ENCODE measurements at regions not wholly inside any gene's neighbourhood (a gene's known extent, or its start where the extent isn't known, plus 50 kb on each side); places are given as distances from the start of the nearest gene placed in this dataset.

GRCh38 chr1:65025794-65026193, 59.4 kb upstream of the JAK1 start:
- FAIRE-seq (no peak), DNase-seq (ENCODE audit: low read depth in 1 of 2, low spot score in 2 of 2) (no peak)
- CTCF ChIA-PET (ENCODE audit: partially characterized antibody) = interaction anchor here (1.0 to 1.2 kb wide), 2 partner anchors 33 to 140 kb away, joined by 3 read pairs; no protein-coding TSS in a partner anchor
- Histone ChIP-seq H2AFZ (ENCODE audit: low read length) (no peak overlapping the region), H2AK5ac (ENCODE audit: low read depth, low read length) (no peak overlapping the region), H3K4me3 (ENCODE audit: extremely low read depth in 1 of 4, insufficient read depth in 2 of 4, low read depth in 3 of 4, low read length in 4 of 4) (no peak overlapping the region), H3K23me2 (ENCODE audit: low read depth, low read length) (no peaks in the 10 kb centered on the region), H3K56ac (replicated peaks; ENCODE audit: insufficient read length, low read depth, low read length) (no peak overlapping the region), H4K8ac (ENCODE audit: extremely low read depth, insufficient read depth, low read length) (no peak overlapping the region), H3K18ac (ENCODE audit: extremely low read depth, low read length) (no peak overlapping the region), H3K9ac (replicated peaks in 1 of 4; ENCODE audit: extremely low read depth in 1 of 4, low read depth in 3 of 4, low read length in 3 of 4) (no peak overlapping the region), H3K23ac (ENCODE audit: insufficient read length) (no peak overlapping the region), H2BK20ac (ENCODE audit: low read length) (peak overlapping the region; percentile 67; the same call in 1 of the 2 replicates), H3K4me1 (replicated peaks in 1 of 4; ENCODE audit: control insufficient read depth in 3 of 4, insufficient read depth in 4 of 4, low read length in 3 of 4) (no peaks in the 10 kb centered on the region; a peak in 1 of 7 replicates), H4K20me1 (replicated peaks in 1 of 2; ENCODE audit: control insufficient read depth in 1 of 2, insufficient read depth in 2 of 2, low read length in 2 of 2) (no peaks in the 10 kb centered on the region), H3K14ac (ENCODE audit: insufficient read length) (no peak overlapping the region), H3K4me2 (ENCODE audit: insufficient read depth in 1 of 2, low read depth in 2 of 2, low read length in 2 of 2) (no peak overlapping the region), H3K79me2 (ENCODE audit: control insufficient read depth in 1 of 2, insufficient read depth in 2 of 2, low read length in 2 of 2) (no peaks in the 10 kb centered on the region), H2BK5ac (ENCODE audit: low read depth, low read length) (peak overlapping the region; percentile 35; the same call in 1 of the 2 replicates), H4K91ac (replicated peaks; ENCODE audit: insufficient read length, low read length) (no peak overlapping the region), H3K36me3 (ENCODE audit: control insufficient read depth in 2 of 4, insufficient read depth in 4 of 4, low read length in 3 of 4) (no peaks in the 10 kb centered on the region), H2BK15ac (ENCODE audit: low read length) (no peak overlapping the region), H3K27ac (ENCODE audit: low read depth, low read length) (no peak overlapping the region), H4K5ac (ENCODE audit: insufficient read length, low read depth, low read length) (no peak overlapping the region), H2BK120ac (replicated peaks; ENCODE audit: low read depth, low read length) (no peak overlapping the region), H3K9me3 (ENCODE audit: insufficient read depth in 2 of 2, low read depth in 1 of 2, low read length in 1 of 2) (no peaks in the 10 kb centered on the region), H3K79me1 (ENCODE audit: low read depth, low read length) (no peaks in the 10 kb centered on the region), H3K27me3 (replicated peaks in 1 of 4; ENCODE audit: control insufficient read depth in 3 of 4, extremely low read depth in 1 of 4, insufficient read depth in 3 of 4, low read length in 3 of 4) (no peaks in the 10 kb centered on the region), H3K4ac (replicated peaks; ENCODE audit: insufficient read length, low read depth, low read length) (no peak overlapping the region), H2BK12ac (ENCODE audit: low read depth, low read length) (no peak overlapping the region)
- POLR2A ChIA-PET (ENCODE audit: partially characterized antibody) = interaction anchor here (0.8 to 1.6 kb wide), 6 partner anchors 10 to 126 kb away, joined by 3 to 9 read pairs (median 4); no protein-coding TSS in a partner anchor
- 91% methylated on average over 3 of the region's 3 CpGs; no CpG with 5 or more reads in 1 of the 2 experiments for WGBS, 2 experiments (ENCODE audit: extremely low coverage in 1 of 2, insufficient coverage in 1 of 2, insufficient read length in 1 of 2, insufficient replicate concordance in 2 of 2, low coverage in 1 of 2, low lambda C conversion rate in 2 of 2, missing lambda C conversion rate in 1 of 2)
- TF ChIP-seq BCL11A (IDR thresholded peaks at IDR 0.05; ENCODE audit: low read depth in 2 of 2, low read length in 2 of 2) (no peak), RXRA (IDR thresholded peaks at IDR 0.05; ENCODE audit: insufficient read depth, low read depth, low read length) (no peak), KDM5A (IDR thresholded peaks at IDR 0.05; ENCODE audit: low read length) (no peak), KDM1A (IDR thresholded peaks at IDR 0.05; ENCODE audit: borderline replicate concordance, low read length) (no peak), TCF12 (IDR thresholded peaks at IDR 0.05; ENCODE audit: low read depth, low read length) (no peak), EZH2 (IDR thresholded peaks at IDR 0.05; ENCODE audit: low read depth, low read length, severe bottlenecking) (no peak), CTBP2 (IDR thresholded peaks at IDR 0.05; ENCODE audit: borderline replicate concordance, insufficient read depth, insufficient read length, low read length) (no peak), RNF2 (IDR thresholded peaks at IDR 0.05; ENCODE audit: borderline replicate concordance, low read depth, low read length, missing control alignments, poor library complexity, severe bottlenecking) (no peak), SRF (IDR thresholded peaks at IDR 0.05; ENCODE audit: low read depth, low read length) (no peak), RBBP5 (IDR thresholded peaks at IDR 0.05; ENCODE audit: borderline replicate concordance, low read depth, low read length) (no peak), SUZ12 (IDR thresholded peaks at IDR 0.05; ENCODE audit: low read length) (no peak), CHD1 (IDR thresholded peaks at IDR 0.05; ENCODE audit: low read depth, low read length) (no peak), JUND (IDR thresholded peaks at IDR 0.05; ENCODE audit: low read length) (no peak), SP1 (IDR thresholded peaks at IDR 0.05; ENCODE audit: low read depth, low read length) (no peak), CBX8 (IDR thresholded peaks at IDR 0.05; ENCODE audit: borderline replicate concordance, low read depth, low read length) (no peak)

Data from H1 (cell line).